Lower leg skin (tissue), 4 donors: ENCODE measurements at regions not wholly inside any gene's neighbourhood (a gene's known extent, or its start where the extent isn't known, plus 50 kb on each side); places are given as distances from the start of the nearest gene placed in this dataset.

Experiments used
- DNase-seq, 2 donors: peaks; one replicate each; pipeline ENCODE4 v3.0.0-alpha.2; 2019; ENCODE audit warnings: low spot score in 2 of 2
- H3K4me3 ChIP-seq: fragments of 200-600 bp; sonication (generic); 2 replicates; pipeline ENCODE4 v1.5.1; 2017; ENCODE audit warnings: mild to moderate bottlenecking, low read depth; ENCODE audit not compliant: poor library complexity, severe bottlenecking
- POLR2A ChIP-seq, 2 donors: fragments of 450-650 bp; IDR thresholded peaks; one replicate each; pipeline ENCODE4 v1.6.1; 2016 to 2017; ENCODE audit warnings: antibody characterized with exemption in 2 of 2, mild to moderate bottlenecking in 1 of 2, moderate library complexity in 1 of 2
- WGBS, 2 donors: methylation state at CpG; one replicate each; pipeline ENCODE4 v1.1.5; 2018; 5-methylcytosine and 5-hydroxymethylcytosine counted together
- intact Hi-C: fragments of 100-400 bp; cut with DNase I; formaldehyde crosslinking; loops from one replicate; pipeline ENCODE4 v1.15.0; 2023; ENCODE audit warnings: low total_unique reads
- TF ChIP-seq, protein P1 (sequence below), 3 donors: fragments of 450-650 bp; IDR thresholded peaks; one replicate each; pipeline ENCODE4 v1.5.1; 2016; ENCODE audit warnings: antibody characterized with exemption in 3 of 3, mild to moderate bottlenecking in 3 of 3, moderate library complexity in 2 of 3

DNA sequence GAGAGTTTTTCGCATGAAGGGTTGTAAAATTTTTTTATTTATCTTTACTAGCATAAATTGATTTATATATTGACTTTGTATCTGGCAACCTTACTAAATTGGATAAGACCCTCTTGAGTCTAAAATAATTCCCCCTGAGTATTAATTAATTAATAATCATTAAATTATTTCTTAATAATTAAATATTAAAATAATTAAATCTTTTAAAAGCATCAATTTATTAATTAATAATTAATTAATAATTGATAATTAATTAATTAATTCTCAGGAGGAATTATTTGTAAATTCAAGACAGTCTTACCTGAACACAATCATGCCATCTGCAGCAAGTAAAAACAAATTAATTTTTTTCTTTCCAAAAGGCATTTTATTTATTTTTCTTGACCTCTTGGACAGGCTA is 370.4 kb upstream of the PTPRD start:
- TF ChIP-seq, protein P1, sequence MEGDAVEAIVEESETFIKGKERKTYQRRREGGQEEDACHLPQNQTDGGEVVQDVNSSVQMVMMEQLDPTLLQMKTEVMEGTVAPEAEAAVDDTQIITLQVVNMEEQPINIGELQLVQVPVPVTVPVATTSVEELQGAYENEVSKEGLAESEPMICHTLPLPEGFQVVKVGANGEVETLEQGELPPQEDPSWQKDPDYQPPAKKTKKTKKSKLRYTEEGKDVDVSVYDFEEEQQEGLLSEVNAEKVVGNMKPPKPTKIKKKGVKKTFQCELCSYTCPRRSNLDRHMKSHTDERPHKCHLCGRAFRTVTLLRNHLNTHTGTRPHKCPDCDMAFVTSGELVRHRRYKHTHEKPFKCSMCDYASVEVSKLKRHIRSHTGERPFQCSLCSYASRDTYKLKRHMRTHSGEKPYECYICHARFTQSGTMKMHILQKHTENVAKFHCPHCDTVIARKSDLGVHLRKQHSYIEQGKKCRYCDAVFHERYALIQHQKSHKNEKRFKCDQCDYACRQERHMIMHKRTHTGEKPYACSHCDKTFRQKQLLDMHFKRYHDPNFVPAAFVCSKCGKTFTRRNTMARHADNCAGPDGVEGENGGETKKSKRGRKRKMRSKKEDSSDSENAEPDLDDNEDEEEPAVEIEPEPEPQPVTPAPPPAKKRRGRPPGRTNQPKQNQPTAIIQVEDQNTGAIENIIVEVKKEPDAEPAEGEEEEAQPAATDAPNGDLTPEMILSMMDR (IDR thresholded peaks at IDR 0.05): no peak
- TF ChIP-seq POLR2A (IDR thresholded peaks at IDR 0.05): no peak
- WGBS, 2 donors: 77 to 90% methylated on average over 1 of the region's 1 CpG

GRCh38 chr9:10999646-11000045 is 386.8 kb upstream of the PTPRD start:
- intact Hi-C loops: loop anchor here (5.0 kb wide), 1 partner anchor 337 kb away; no protein-coding TSS in a partner anchor
- no peak for DNase-seq
- 86 to 91% methylated on average over 4 of the region's 4 CpGs for WGBS, 2 donors
- H3K4me3 ChIP-seq: no peak overlapping the region
- no peak for TF ChIP-seq POLR2A (IDR thresholded peaks at IDR 0.05)
- TF ChIP-seq, protein P1 (IDR thresholded peaks at IDR 0.05): no peak

More for the DNA sequence above, 370.4 kb upstream of the PTPRD start:
- DNase-seq: no peak
- no peak overlapping the region for H3K4me3 ChIP-seq
- intact Hi-C loops: no loop called here

DNA sequence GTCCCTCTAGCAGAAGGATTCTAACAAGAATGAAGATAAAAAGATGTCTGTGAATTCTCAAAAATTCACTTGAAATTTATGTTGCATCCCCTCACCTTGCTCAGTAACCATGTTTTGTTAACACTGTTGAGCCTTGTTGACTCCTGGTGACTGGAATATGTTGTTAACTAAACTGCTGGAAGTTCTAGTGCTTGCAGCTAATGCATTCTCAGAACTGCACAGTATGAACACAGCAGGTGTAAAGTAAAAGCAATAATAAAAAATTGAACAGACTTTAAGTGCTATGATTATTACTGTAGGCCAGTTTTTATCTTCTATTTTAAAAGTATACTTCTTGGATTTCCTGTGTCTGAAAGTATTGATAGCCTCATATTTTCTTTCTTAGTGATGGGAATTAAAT is 388.7 kb upstream of the PTPRD start:
- intact Hi-C loops: no loop called here
- DNase-seq: no peak
- TF ChIP-seq POLR2A (IDR thresholded peaks at IDR 0.05): no peak
- TF ChIP-seq, protein P1 (IDR thresholded peaks at IDR 0.05): no peak

DNA sequence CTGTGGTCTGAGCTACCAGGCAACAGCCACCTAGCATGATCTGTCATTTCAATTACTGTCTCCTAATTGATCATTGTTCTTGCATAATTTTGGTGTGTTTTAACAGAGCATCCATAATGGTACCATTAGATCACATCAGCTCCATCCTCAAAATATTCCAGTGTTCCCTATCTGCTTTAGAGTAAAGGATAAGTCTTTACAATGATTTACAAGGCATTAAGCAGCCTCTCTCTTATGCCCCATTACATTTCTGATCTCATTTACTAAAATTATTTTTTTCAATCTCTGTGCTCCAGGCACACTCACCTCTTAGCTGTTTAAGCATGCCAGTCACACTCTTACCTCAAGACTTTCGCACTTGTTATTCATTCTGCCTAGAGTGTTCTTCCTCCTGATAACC is 389.9 kb upstream of the PTPRD start:
- 44 to 93% methylated on average over 1 of the region's 1 CpG for WGBS, 2 donors

More for the DNA sequence above, 388.7 kb upstream of the PTPRD start:
- H3K4me3 ChIP-seq: no peak overlapping the region

GRCh38 chr9:11003836-11004235 is 391.0 kb upstream of the PTPRD start:
- DNase-seq: no peak
- no peak overlapping the region for H3K4me3 ChIP-seq
- TF ChIP-seq, protein P1 (IDR thresholded peaks at IDR 0.05): no peak
- no peak for TF ChIP-seq POLR2A (IDR thresholded peaks at IDR 0.05)
- intact Hi-C loops: no loop called here
- 82 to 88% methylated on average over 4 of the region's 4 CpGs for WGBS, 2 donors

More for the DNA sequence above, 389.9 kb upstream of the PTPRD start:
- no peak for DNase-seq
- no peak overlapping the region for H3K4me3 ChIP-seq
- TF ChIP-seq, protein P1 (IDR thresholded peaks at IDR 0.05): no peak
- TF ChIP-seq POLR2A (IDR thresholded peaks at IDR 0.05): no peak
- intact Hi-C loops: no loop called here

DNA sequence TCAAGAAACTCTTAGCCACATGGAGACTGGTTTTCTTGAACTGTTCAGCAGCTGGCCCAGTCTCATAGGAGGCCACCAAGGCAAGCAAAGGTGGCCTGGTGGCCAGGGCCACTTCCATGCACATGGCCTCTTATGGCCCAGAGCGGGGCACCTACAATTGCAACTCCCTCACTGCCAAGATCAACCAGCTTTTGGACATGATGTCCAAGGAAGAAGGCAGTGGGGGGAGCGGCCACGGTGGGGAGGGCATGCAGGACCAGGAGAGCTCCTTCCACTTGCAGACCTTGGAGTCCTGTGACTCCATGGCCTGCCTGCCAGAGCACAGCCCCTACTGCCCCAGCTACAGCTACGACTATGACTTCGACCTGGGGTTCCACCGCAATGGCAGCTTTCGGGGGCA is 398.9 kb upstream of the PTPRD start:
- 92 to 96% methylated on average over 7 of the region's 7 CpGs for WGBS, 2 donors
- no peak overlapping the region for H3K4me3 ChIP-seq
- intact Hi-C loops: no loop called here
- DNase-seq: no peak
- TF ChIP-seq, protein P1 (IDR thresholded peaks at IDR 0.05): no peak
- no peak for TF ChIP-seq POLR2A (IDR thresholded peaks at IDR 0.05)
